ENCODE measurements at regions not wholly inside any gene's neighbourhood (a gene's known extent, or its start where the extent isn't known, plus 50 kb on each side); places are given as distances from the start of the nearest gene placed in this dataset.

DNA sequence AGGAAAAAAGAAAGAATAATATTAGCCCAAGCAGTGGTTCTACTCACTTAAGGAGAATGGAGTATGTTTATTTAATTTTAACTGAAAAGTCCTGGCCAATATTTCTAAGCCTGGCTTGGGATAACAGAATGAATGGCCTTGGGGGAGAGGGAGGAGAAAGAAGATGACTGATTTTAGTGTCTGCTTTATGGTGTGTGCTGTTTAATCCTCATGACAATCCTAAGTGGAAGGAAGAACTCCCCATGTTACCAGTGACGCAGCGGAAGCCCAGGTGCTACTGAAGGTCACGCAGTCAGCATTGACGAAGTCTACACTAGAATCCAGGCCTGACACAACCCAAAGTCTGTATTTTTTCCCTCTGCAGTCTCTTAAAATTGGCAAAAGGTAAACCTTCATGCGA, 50.5 kb downstream of the PALM2AKAP2 start:
- no peak for DNase-seq

GRCh38 chr9:109831998-109832658, 52.1 kb downstream of the PALM2AKAP2 start:
- no peak for DNase-seq

DNA sequence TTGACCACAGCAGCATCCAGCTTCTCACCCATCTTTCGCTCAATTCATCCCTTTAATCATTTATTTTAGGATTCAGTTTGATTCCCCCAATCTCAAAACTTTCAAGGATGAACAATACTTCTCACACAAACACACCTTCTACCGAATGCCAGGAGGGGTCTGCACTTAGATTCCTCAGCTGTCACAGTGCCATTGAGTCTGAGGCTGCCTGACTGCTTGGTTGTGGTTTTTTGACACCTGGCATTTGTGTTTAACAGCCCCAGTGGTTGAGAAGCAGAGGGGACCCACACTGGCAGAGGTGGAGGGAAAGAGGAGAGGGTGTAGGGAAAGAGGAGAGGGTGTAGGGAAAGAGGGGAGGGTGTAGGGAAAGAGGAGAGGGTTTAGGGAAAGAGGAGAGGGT, 54.9 kb downstream of the PALM2AKAP2 start:
- no peak for DNase-seq

GRCh38 chr9:109843641-109844040, 63.6 kb downstream of the PALM2AKAP2 start:
- no peak for DNase-seq

DNA sequence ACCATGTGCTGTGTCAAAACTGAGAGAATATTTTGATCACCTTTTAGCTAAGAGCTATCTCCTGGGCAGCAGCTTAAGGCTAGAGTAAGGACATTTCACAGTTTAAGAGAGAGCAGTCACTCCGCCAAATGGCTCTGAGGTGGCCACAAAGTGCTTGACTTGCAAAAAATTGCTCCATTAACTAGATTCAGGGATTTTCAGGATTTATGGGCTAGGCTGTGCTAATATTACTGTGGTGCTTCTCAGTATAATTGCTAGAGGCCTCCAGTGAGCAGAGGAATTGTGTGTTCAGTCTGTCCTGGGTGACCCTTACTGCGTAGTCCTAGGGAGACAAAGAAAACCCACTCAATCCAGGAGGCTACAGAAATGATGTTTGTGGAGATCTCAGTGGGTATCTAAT, 65.2 kb downstream of the PALM2AKAP2 start:
- DNase-seq: no peak

- no peak for DNase-seq
These were observed 66.8 kb downstream of the PALM2AKAP2 start for GRCh38 chr9:109846776-109847175.

DNA sequence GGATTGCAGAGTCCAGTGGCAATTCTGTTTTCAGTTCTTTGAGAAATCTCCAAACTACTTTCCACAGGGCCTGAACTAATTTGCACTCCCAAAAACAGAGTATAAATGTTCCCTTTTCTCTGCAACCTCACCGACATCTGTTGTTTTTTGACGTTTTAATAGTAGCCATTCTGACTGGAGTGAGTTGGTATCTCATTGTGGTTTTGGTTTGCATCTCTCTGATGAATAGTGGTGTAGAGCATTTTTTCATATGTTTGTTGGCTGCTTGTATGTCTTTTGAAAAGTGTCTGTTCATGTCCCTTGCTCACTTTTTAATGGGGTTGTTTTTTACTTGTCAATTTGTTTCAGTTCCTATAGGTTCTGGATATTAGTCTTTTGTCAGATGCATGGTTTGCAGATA, 72.6 kb downstream of the PALM2AKAP2 start:
- no peak for DNase-seq

DNA sequence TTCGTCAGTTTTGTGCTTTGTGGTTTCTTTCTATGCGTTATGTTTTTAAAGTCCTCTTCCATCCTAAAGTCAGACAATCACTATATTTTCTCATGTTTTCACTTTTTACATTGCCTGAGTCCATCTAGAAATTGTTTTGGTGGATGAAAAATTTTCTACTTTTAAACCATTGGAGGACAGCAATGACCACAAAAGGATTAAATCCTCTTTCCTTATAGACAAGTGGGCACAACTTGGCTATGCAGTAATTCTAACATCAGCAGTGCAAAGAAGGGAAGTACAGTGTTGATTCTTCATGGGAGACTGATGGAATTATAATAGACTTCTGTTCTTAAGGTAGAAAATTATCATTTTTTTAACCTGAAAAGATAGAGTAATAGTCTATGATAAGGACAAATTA, 75.5 kb downstream of the PALM2AKAP2 start:
- no peak for DNase-seq

GRCh38 chr9:109856785-109857184, 76.8 kb downstream of the PALM2AKAP2 start:
- DNase-seq: no peak

GRCh38 chr9:109857336-109857735, 77.3 kb downstream of the PALM2AKAP2 start:
- no peak for DNase-seq

GRCh38 chr9:109859447-109859846, 79.4 kb downstream of the PALM2AKAP2 start:
- DNase-seq: no peak

DNA sequence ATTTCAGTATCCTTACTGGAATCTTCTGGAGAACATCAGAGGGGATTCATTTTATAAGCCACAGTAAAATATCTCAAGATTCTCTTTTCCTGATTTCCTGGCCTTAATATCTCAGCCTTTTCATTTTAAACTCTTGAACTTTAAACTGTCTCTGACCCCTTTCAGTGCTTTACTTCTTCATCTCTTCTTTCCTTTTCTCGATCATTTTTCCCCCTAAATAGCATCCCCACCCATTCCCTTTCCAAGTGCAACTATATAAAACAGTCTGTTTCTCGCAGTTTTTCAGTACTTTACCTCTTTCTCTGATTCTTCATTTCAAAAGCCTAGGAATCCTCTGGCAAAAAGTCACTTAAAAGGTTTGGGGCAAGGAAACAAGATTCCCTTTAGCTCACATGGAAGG, 80.5 kb downstream of the PALM2AKAP2 start:
- DNase-seq: no peak

DNA sequence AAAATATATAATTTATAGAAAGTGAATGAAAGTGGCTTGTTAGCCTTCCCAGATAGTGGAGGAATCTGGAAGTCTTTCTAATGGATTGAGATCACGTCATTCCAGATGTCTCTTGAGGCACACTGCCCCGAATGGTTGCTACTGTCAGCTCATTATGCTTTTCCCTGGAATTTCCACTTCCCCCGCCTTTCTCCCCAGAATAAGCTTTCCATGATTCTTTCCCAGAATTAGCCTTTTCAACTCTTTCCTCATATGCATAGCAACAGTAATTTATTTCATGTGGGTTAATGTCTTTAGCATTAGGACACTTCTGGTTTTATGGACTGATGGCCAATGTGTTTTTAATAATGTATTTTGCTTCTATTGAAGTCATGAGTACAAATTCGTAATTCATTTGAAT, 81.5 kb downstream of the PALM2AKAP2 start:
- no peak for DNase-seq

- no peak for DNase-seq
These were observed 81.9 kb downstream of the PALM2AKAP2 start for GRCh38 chr9:109861918-109862317.

GRCh38 chr9:109862452-109862851, 82.5 kb downstream of the PALM2AKAP2 start:
- no peak for DNase-seq

- no peak for DNase-seq
These were observed 84.0 kb downstream of the PALM2AKAP2 start for GRCh38 chr9:109863961-109864360.

- DNase-seq: no peak
These were observed 85.5 kb downstream of the PALM2AKAP2 start for GRCh38 chr9:109865521-109865920.

GRCh38 chr9:109868207-109868606, 88.2 kb downstream of the PALM2AKAP2 start:
- no peak for DNase-seq

DNA sequence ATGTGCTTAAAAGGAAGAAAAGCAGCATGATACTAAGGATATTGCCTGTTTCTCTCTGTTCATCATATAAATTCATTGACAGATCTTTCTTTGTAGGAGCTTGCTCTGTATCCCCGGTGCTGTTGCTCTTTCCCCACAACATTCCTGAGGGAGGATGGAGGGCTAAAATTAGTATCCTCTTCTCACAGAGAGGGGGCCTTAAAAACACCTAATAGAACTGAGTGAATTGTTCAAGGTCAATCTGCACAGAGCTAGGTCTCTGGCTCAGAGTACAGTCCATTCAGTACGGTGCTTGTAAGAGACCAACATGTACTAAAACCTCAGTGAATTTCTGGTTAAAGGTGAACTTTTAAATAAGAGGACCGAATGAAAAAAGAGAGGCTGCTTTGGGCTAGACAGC, 88.7 kb downstream of the PALM2AKAP2 start:
- no peak for DNase-seq

- DNase-seq: no peak
These were observed 90.4 kb downstream of the PALM2AKAP2 start for GRCh38 chr9:109870365-109870764.

DNA sequence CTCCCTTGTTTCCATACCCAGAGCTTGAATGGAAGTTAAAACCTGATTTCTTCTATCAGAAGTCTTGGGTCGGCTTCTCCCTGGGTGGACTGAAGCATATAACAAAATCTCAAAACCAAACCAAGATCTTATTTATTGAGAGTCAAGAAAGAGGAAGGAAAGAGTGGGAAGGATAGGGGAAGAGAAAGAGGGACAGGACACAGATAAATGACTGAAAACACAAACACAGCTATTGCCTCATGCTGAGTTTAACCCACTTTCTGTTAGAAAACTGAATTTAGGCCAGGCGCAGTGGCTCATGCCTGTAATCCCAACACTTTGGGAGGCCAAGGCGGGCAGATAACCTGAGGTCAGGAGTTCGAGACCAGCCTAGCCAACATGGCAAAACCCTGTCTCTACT, 92.9 kb downstream of the PALM2AKAP2 start:
- no peak for DNase-seq

DNA sequence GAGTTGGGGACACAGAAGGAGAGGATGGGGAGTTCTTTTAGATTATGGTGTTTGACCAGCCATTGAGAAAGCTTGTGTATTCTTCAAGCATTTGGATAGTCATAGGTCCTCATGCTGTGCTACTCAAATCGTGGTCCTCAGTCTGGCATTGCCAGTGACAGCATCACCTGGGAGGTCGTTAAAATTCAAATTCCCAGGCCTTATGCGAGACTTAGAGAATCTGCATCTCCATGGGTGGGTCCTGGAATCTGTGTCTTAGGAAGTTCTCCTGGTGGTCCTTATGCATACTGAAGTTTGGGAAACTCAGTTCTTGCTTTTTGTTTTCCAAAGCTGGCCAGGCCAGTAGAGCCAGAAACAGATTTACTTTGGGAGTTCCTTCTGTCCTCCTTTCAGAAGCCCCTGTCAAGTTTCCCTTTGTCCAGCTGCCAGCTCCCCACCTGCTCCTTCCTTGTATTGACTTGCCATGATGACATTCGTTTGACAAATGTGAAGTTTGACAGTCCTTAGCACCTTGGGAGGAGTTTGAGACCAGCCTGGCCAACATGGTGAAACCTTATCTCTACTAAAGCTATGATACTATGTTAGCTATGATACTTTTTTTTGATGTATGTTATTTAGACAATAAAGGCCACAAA, 95.6 kb downstream of the PALM2AKAP2 start:
- DNase-seq: no peak

GRCh38 chr9:109880276-109881169, 100.5 kb downstream of the PALM2AKAP2 start:
- no peak for DNase-seq

- no peak for DNase-seq
These were observed 103.6 kb downstream of the PALM2AKAP2 start for GRCh38 chr9:109883623-109884022.
